ENCODE measurements at regions not wholly inside any gene's neighbourhood (a gene's known extent, or its start where the extent isn't known, plus 50 kb on each side); places are given as distances from the start of the nearest gene placed in this dataset.
"Not testable (repeated sequence)": the region's sequence is repeated elsewhere in the genome, so short reads cannot be mapped to it uniquely, and the experiment has no call there.

DNA sequence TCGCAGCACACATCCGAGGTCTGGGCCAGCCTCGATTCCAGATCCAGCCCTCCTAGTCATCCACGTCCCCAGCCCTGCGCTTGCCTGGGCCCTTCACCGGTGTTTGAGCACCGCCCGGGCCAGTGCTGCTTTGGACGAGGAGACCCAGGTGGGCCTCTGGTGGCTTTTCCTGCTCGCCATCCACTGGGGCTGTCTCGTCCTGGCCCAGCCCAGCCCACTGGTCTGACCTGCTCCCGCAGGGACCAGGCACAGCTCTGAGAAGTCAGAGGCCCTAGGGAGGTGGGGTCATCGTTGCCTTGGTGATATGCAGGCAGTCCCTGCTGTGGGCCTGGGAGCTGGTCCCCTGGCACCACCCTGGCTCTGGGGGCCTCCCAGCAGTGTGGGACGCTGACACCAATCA lies 200.8 kb downstream of the USP22 start:
- not testable (repeated sequence) for DNase-seq (ENCODE audit: low read depth in 2 of 2)

DNA sequence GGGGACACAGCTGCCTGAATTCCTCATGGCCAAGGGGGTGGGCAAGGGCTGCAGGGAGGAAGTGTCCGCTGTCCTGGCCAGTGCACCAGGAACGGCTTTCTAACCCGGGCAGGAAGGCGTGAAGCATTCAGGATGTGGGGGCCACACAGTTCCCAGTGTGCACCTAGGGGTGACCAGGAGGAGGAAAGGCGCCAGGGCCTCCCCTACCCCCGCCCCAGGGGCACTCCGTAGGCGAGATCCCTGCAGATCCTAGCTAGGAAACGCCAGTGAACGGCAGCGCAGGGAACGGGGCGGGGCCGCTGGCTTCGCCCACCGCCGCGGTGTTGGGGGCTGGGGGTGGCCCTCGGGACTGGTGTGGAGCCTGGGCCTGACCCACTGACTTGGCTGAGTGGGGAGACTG lies 199.6 kb downstream of the USP22 start:
- not testable (repeated sequence) for DNase-seq (ENCODE audit: low read depth in 2 of 2)

DNA sequence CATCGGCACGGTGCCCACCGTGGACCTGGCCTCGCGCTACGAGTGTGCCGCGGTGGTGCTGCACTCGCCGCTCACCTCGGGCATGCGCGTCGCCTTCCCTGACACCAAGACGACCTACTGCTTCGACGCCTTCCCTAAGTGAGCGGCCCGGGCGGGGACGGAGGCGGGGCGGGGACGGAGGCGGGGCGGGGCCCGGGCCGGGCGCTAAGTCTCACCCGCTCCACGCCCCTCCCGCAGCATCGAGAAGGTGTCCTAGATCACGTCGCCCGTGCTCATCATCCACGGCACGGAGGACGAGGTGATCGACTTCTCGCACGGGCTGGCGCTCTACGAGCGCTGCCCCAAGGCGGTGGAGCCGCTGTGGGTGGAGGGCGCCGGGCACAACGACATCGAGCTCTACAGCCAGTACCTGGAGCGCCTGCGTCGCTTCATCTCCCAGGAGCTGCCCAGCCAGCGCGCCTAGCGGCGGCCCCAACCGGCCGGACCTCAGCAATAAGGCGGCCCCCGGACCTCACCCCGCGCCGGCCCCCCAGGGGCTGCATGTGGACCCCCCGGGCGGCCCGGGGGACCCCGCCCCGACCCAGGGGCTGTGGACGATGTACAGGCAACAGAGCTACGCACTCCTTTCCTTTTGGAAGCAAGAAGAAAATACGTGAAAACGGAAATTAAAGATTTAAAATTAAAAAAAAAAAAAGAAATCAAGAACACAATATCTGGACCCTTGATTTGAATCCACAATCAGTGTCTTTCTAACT lies 198.8 kb downstream of the USP22 start:
- DNase-seq (ENCODE audit: low read depth in 2 of 2), result peak; percentile 18 to 41

DNA sequence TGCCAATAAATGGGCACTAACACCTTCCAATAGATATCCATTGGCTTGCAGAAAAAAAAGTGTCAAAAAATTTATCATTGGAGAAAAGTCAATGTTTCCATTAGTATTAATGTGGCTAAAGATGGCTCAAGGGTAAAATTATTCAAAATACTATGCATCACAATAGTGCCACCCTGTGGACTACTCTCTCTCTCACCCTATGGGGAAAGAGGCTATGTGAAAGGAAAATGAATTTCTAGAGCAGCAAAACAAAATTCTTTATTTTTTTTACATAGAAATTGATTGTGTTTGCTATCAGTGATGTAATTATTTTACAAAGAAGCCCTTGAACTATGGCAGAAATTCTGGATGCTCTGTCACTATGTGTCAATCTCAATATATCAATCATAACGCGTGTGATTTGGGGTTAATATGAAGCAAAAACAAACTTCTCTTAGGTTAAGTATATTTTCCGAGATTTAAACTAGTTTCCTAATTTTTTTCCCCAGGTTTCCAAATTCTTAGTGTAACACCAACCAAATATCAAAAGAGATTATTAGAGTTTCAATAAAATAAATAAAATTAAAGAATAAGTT lies 193.9 kb downstream of the USP22 start:
- not testable (repeated sequence) for DNase-seq (ENCODE audit: low read depth in 2 of 2)

DNA sequence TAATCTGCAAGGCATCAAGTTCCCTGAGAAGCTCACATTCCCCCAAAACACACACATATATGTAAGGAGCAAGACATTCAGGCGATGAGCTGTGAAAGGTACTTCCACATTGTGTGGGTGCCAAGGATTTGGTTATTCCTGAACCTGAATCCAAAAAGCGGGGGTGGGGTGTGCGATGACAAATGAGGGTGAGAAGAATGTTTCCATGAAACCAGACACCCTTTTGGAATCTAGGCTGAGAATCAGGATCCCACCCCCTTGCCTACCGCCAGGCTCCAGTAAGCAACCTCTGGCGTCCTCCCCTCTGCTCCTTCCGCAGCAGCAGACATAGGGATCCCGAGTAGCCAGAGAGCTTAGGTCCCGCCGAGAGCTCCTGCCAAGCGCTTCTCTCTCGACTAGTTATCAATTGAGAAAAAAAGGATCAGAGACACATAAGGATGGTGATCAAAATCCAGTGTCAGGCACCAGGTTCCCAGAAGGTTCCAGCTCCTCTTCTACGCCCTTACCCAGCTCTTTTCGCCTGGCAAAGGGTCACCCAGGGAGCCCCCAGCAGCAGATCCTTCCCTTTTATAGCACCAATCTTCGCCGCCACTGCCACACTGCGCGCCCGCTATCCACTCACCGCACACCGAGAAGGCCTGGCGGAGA lies 191.1 kb downstream of the USP22 start:
- DNase-seq (ENCODE audit: low read depth in 2 of 2), result not testable (repeated sequence)

DNA sequence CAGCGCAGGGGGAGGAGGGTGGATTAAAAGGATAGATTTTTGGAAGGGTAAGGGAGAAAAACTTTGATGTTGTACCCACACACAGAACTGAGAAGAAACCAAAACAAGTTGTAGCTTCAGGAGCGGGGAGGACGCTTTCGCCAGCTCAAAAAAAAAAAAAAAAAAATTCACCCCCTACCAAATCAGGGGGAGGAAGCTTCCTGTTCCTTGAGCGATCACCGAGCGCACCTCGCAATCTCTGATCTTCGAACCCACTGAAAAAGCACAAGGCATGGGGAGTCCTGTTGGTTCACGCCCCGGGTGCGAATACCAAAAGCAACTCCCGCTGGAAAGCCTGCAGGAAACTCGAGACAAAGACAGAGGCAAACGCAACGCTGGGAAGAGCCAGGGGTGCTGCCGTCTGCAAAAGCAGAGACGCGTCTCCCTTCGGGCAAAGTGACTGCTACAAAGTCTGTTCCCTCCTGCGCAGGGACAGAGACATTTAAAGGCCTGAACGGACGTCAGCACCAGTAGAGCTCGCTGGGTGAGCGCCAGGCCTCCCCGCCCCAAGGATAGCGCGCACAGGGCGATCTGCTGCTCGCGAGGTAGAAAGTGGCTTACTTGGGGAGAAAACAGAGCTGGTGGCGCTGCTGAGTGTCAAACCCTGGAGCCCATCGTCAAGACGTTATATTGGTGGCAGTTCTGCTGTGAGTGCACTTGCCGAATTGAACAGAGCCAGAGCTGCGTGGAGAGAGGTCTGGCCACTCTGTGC lies 190.4 kb downstream of the USP22 start:
- DNase-seq (ENCODE audit: low read depth in 2 of 2), result no peak

DNA sequence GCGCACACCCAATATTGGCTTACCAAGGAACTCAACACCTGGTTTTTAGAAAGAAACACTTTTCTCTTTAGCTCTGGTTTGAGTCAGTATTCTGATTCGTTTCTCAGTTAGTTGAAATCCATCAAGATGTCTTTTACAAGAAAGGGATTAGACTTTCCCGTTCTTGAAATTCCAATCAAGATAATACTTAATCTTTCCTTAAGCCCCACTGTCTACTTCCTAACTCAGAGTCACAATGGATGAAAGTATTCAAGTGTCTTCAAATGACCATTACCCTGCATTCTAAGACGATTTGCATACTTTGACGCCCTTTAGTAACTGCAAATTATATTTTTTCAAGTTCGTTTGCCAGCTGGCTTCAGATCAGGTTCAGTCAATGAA lies 189.8 kb downstream of the USP22 start:
- DNase-seq (ENCODE audit: low read depth in 2 of 2), result no peak

DNA sequence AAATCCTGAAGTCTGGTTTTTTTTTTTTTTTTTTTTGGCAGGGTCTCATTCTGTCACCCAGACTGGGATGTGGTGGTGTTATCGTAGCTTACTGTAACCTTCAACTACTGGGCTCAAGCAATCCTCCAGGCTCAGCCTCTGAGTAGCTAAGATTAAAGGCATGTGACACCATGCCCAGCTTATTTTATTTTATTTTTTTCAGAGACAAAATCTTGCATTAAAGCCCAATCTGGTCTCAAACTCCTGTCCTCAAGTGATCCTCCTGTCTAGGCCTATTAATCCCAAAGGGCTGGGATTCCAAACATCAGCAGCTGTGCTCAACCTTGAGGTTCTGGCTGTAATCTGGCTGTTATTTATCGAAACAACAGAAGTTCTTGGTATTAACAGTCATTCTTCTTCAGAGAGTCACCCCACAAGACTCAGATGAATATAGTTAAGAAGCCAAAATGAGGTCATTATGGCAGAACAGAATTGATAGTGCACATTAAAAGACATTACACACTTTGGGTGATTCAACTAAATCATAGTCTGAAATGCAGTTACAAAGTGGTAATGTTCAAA lies 186.8 kb downstream of the USP22 start:
- not testable (repeated sequence) for DNase-seq (ENCODE audit: low read depth in 2 of 2)

DNA sequence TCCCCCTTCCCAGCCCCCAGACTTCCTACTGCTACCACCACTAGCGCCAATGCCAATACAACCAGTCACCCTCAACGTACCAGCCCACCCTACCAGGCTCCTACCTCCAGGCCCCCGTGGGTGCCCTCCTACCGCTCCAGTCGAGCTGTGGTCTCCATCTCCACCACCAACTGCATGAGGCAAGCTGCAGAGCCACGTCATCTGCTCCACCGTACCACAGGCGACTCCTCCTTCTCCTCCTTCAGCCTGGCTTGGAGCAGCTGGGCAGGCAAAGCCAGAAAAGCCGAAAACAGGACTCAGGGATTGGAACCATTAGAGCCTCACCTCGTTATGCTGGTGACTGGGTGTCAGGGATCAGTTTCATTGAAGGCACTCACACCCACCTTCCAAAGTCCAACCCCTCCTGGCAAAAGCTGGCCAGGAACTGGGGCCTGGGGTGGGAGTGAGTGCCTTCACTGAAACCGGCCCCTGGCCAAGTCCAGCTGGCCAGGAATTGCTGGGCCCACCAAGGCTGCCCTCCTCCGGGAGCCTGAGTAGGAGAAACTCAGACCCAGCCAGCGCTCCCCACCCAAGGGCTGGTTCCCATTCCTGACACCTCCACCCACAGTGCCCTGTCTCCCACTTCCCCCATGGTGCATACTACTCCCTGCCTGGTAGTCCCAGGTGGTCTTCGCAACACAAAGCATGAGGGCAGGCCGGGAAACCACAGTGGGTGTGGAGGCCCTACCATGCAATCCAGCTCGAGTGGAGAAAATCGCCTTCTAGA lies 176.2 kb downstream of the USP22 start:
- not testable (repeated sequence) for DNase-seq (ENCODE audit: low read depth in 2 of 2)

DNA sequence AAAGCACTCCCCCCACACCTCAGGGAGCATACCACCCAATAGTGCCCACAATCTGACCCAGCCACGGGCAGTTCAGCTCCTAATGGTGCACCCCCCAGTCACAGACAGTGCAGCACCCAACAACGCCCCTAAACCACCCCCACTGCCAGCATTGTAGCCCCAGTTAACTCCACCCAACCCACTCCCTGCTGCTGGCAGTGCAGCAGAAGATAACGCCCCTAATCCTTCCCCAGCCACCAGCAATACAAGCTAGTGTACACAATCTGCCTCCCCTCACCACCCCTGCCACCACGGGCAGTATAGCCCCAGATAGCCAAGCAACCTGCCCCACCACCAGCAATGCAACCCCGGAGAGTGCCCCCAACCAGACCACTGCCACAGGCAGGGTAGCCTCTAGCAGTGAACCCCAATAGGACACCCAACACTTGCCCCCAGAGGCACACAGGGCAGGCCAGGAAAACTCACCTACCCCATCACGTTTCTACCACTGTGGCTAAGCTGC lies 175.3 kb downstream of the USP22 start:
- not testable (repeated sequence) for DNase-seq (ENCODE audit: low read depth in 2 of 2)

DNA sequence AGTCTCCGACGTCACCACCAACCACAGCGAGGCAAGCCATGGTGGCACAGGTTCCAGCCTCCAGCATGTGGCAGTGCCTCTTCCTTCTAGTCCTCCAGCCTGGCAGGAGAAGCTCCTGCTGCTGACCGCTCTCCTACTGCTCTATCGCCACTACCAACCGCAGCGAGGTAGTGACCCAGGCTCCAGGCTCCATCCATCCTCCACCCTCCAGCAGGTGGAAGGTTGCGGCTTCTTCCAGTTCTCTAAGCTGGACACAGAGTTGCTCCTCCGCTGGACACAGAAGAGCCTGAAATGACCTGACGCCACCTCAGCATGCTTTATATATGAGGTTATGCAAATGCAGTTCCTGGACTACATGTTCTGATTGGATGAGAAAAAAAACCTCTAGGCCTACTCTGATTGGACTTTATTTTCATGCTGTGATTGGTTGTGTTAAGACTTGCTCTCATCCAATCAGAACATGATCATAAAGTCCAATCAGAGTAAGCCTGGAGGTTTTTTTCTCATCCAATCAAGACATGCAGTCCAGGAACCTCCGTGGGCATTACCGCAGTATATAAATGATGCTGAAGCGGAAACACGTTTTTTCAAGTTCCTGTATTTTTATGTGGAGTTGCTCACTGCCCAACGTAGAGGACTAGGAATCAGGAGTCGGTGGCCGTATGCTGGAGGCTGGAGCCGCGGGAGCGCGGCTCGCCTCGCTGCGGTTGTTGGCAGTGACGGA lies 174.7 kb downstream of the USP22 start:
- not testable (repeated sequence) for DNase-seq (ENCODE audit: low read depth in 2 of 2)

DNA sequence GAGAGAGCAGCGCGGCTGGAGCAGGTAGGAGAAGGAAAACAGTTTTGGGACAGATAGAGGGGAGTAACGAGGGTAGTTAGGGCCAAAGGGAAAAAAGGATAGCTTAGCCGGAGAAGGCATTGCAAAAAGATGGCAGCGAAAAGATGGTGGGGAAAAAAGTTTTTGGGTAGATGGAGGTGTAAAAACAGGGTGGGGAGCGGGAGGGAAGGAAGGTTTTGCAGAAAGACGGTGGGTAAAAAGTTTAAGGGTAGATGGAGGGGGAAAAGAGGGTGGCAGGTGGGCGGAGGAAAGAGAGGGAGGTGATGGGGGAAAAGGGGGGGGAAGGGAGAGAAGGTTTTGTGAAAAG lies 174.2 kb downstream of the USP22 start:
- DNase-seq (ENCODE audit: low read depth in 2 of 2), result not testable (repeated sequence)

DNA sequence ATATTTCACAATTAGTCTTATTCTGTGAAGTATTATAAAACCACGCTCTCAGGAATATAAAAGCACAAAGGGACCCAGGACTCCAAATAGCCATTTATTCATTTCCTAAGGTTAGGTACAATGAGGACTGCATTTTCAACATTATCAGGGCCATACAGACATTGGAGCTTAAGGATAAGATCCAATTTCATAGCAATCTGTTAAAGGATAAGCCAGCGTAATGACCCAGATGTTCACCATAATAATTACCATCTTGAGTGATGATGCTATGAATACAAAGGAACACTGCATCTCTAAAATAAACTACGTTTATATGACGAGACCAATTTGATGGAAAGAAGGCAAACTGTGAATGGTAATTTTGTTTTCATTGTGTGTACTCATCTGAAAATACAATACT lies 169.6 kb downstream of the USP22 start:
- DNase-seq (ENCODE audit: low read depth in 2 of 2), result not testable (repeated sequence)

DNA sequence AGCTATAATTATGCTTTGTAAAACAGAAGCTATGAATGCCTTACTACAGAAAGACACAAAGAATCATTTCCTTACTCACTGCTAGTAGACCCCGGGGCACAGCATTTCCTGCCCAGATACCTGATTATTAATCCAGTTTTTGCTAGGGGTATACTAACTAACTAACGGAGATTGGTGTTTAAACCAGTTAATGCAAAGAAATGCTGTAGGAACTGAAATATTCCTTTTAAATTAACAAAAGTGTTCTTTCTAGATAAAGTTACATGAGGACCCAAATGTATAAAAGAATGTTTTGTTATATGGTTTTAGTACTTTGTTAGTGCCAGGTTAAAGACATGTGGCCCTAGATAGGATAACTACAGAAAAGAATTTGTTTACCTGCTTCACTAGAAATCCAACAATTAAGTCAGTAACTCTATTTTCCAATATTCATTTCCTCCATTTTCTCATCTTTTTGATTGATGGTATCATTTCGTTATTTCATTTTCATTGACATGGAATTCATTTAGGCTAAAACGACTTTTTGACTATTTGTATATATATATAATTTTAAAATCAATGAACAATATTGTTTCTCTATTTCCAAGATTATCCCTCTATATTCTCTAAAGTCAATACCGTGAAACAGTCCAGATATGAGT lies 169.0 kb downstream of the USP22 start:
- not testable (repeated sequence) for DNase-seq (ENCODE audit: low read depth in 2 of 2)

DNA sequence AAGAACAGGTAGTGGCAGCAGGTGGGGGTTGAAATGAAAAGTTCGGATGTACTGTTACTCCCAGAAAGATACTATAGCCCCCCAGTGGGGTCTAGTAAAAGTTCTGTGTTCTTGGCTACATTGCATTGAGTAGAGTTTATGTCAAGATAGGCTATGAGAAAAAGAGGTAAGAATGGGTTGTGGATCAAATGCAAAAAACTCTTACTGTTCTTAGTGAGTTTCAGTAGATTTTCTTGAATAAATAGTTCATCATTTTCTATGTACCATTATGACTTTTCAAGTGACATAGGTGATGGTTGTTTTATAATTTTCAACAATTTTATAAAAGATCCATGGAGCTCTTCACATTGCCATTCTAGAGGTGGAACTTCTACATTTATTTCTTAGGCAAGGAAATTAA lies 165.4 kb downstream of the USP22 start:
- not testable (repeated sequence) for DNase-seq (ENCODE audit: low read depth in 2 of 2)

DNA sequence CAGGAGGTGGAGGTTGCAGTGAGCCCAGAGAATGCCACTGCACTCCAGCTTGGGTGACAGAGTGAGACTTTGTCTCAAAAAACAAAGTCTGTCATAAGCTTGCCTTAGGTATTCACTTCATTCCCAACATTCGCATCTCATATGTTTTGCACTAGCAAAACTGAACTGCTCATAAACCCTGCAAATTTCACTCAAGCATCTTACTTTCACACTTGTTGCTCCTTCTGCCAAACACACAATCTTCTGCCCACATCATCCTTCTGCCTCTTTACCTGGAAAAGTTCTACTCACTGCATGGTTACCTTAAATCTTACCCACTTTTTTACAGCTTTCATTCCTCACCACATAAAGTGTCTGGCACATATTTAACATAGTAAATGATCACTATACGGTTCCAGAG lies 152.5 kb downstream of the USP22 start:
- no peak for DNase-seq (ENCODE audit: low read depth in 2 of 2)

DNA sequence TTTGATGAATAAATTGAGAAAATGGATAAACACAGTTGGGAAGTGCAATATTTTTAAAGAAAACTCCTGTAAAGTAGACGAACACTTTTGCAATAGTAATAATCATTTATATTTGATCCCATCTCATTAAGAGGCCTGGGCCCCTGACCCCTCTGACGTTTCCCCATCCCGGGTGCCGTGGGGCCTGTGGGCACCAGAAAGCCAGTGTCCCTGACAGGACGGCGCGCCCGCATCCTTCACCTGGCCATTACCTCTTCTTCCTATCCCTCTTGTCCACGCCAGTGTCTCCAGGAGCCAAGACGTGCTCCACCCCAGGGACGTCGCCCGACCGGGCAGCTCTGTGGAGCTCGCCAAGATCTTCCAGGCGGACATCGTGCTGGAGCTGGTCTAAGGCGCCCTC lies 147.4 kb downstream of the USP22 start:
- not testable (repeated sequence) for DNase-seq (ENCODE audit: low read depth in 2 of 2)

DNA sequence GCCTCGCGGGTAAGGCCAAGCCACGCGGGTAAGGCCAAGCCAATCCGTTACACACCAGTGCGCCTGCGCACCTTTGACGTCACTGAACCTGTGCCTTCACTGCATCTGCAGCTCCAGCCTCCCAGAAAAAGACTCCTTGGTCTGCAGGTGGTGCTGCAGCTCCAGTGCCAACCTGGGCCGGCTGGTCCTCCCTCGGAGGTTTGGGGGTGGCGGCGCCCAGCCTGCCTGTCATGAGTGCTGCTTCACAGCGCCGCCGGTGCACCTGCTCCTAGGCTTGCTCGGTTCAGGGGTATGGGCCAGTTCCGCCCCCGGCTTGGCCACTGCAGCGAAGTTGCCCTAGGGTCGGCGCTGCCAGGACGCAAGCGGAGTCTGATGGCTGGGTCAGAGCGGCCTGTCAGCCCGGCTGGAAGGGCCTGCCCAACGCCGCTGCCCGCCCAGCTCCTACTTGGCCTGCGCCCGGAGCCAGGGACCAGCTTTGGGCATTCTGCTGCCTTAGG lies 146.6 kb downstream of the USP22 start:
- peak; percentile 7 to 8 for DNase-seq (ENCODE audit: low read depth in 2 of 2)

DNA sequence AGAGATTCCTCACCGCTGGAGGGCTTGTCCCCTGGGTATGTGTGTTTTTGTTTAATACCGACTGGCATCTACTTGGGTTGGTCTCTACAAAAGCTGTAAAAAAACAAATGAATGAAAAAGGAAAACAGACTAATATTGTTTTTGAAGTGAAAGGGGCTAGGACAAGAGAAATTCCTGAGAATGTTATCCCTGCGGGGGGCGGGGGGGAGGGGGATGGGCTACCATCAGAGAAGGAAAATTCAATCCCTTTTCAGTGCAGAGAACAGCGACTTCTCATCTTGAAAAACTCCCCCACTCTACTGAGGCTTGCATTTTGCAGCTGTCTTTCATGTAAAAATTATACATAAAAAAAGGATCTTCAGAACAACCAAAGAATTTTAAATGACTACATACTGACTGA lies 144.1 kb downstream of the USP22 start:
- DNase-seq (ENCODE audit: low read depth in 2 of 2), result not testable (repeated sequence)

DNA sequence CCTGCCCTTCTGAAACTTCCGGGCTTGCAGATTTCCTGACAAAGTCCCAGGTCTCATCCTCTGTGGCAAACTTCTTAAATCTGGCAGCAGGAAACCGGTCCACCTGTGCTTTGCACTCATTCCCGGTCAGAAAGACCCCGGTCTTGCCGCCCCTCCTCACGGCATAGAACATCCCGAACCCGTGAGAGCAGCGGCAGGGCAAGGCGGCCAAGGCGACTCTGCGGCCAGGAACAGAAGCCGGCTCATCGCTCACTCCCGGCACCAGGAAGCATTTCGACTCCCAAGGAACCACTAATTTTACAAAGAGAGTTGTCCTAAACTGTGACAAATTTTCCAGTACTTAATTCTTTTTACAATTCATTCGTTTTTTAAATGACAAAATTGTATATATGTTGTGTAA lies 140.3 kb downstream of the USP22 start:
- not testable (repeated sequence) for DNase-seq (ENCODE audit: low read depth in 2 of 2)

Measured in activated CD4-positive, alpha-beta T cell treated with anti-CD3 and anti-CD28 coated beads for 24 hours (primary cell).